K562 (cell line): ENCODE measurements at regions not wholly inside any gene's neighbourhood (a gene's known extent, or its start where the extent isn't known, plus 50 kb on each side); places are given as distances from the start of the nearest gene placed in this dataset.

Experiments
- ATAC-seq: fragments of 200-7000 bp; cut with Tn5 transposase; 3 replicates; pipeline ENCODE4 v1.9.1; 2020; ENCODE audit warnings: moderate library complexity
- BruUV-seq: library from RNA; stranded (reverse); fragments of 400-500 nt; replicated peaks from 2 replicates; lab custom pipeline; 2021; lab: Mats Ljungman, UMichigan
- CTCF ChIA-PET: fragments of 300-600 bp; formaldehyde crosslinking; extraction: SDS; loops from one replicate; lab custom pipeline; 2021; ENCODE audit warnings: low intra/inter-chr PET ratio; lab: Yijun Ruan, JAX
- POLR2A ChIA-PET: fragments of 300-600, 350-650 bp; sonication (Branson Sonifier 250); formaldehyde crosslinking; extraction: SDS; loops from one replicate; lab custom pipeline; 2021; ENCODE audit warnings: antibody characterized with exemption, inconsistent platforms; lab: Yijun Ruan, JAX
- DNase-seq, 4 experiments: peaks; one replicate each; pipeline versions ENCODE4 v3.0.0 to v3.0.0-alpha.2; 2011 to 2018; ENCODE audit warnings: low spot score in 3 of 4, mixed read lengths in 3 of 4; ENCODE audit errors: extremely low read depth in 1 of 4
- FAIRE-seq: peaks from 2 replicates; lab custom pipeline; 2011; peaks lifted over from hg19 to GRCh38; lab: Jason Lieb, UNC
- H2AFZ ChIP-seq: 2 replicates; pipeline ENCODE4 v1.6.0; 2011; ENCODE audit warnings: low read depth, low read length, control low read depth, inconsistent platforms
- H3K27ac ChIP-seq: fragments of 200-600 bp; 3 replicates; pipeline ENCODE4 v1.8.0; 2011; ENCODE audit warnings: low read depth, mild to moderate bottlenecking, control low read depth, inconsistent platforms, low read length, moderate library complexity, mixed read lengths; ENCODE audit errors: extremely low read depth
- H3K27me3 ChIP-seq, 2 experiments: fragments of 300-600 bp in 1 of 2; 2 replicates in 1 of 2; 3 replicates in 1 of 2; pipeline versions ENCODE4 v1.6.0 to v1.8.0; 2011; ENCODE audit warnings: inconsistent platforms in 2 of 2, low read length in 2 of 2, mild to moderate bottlenecking in 1 of 2, mixed read lengths in 1 of 2, moderate library complexity in 1 of 2; ENCODE audit not compliant: control insufficient read depth in 2 of 2, insufficient read depth in 2 of 2
- H3K36me3 ChIP-seq: fragments of 300-600 bp; 3 replicates; pipeline ENCODE4 v1.8.0; 2011; ENCODE audit warnings: mild to moderate bottlenecking, low read length, inconsistent platforms; ENCODE audit not compliant: control insufficient read depth, insufficient read depth
- H3K4me1 ChIP-seq, 2 experiments: fragments of 200-600 bp in 1 of 2; replicated peaks in 1 of 2; 2 replicates in 1 of 2; 3 replicates in 1 of 2; pipeline versions ENCODE4 v1.5.1 to v1.8.0; 2011; ENCODE audit warnings: inconsistent platforms in 2 of 2, low read length in 2 of 2, mild to moderate bottlenecking in 1 of 2, mixed read lengths in 1 of 2, moderate library complexity in 1 of 2; ENCODE audit not compliant: control insufficient read depth in 2 of 2, insufficient read depth in 2 of 2
- H3K4me2 ChIP-seq: 2 replicates; pipeline ENCODE4 v1.6.1; 2011; ENCODE audit warnings: low read length, control low read depth, inconsistent platforms, mixed read lengths; ENCODE audit not compliant: insufficient read depth
- H3K4me3 ChIP-seq: fragments of 200-600 bp; sonication (generic), shearing (Covaris generic); 2 replicates; pipeline ENCODE4 v1.5.1; 2016; ENCODE audit warnings: control low read depth, inconsistent platforms
- H3K79me2 ChIP-seq: fragments of 200-600 bp; 3 replicates; pipeline ENCODE4 v1.8.0; 2011; ENCODE audit warnings: low read length, inconsistent platforms; ENCODE audit not compliant: control insufficient read depth, insufficient read depth
- H3K9ac ChIP-seq, 2 experiments: 2 replicates each; pipeline versions ENCODE4 v1.6.0 to v1.6.1; 2011; ENCODE audit warnings: low read depth in 2 of 2, low read length in 2 of 2, control low read depth in 1 of 2, inconsistent platforms in 1 of 2, mild to moderate bottlenecking in 1 of 2, mixed read lengths in 1 of 2; ENCODE audit not compliant: insufficient read depth in 1 of 2
- H3K9me1 ChIP-seq: one replicate; pipeline ENCODE4 v1.6.0; 2011; ENCODE audit warnings: inconsistent platforms, mild to moderate bottlenecking, low read length, moderate library complexity; ENCODE audit not compliant: control insufficient read depth, insufficient read depth
- H3K9me3 ChIP-seq: replicated peaks from 2 replicates; pipeline ENCODE4 v1.5.1; 2011; ENCODE audit warnings: low read depth, low read length, inconsistent platforms; ENCODE audit not compliant: control insufficient read depth, insufficient read depth
- H4K20me1 ChIP-seq: replicated peaks from 2 replicates; pipeline ENCODE4 v1.6.1; 2011; ENCODE audit warnings: low read length, inconsistent platforms, mixed read lengths; ENCODE audit not compliant: control insufficient read depth, insufficient read depth
- FOXJ2 ChIP-seq: fragments of 200-800 bp; sonication (Bioruptor generic); IDR thresholded peaks from 2 replicates; pipeline ENCODE4 v1.6.1; 2016; ENCODE audit warnings: missing genetic modification characterization, missing compliant biosample characterization
- HIVEP1 ChIP-seq: fragments of 250-450 bp; sonication (Bioruptor Pico); IDR thresholded peaks from 2 replicates; pipeline ENCODE4 v1.4.0; 2020; ENCODE audit warnings: mild to moderate bottlenecking
- NCOA4 ChIP-seq: fragments of 450-650 bp; IDR thresholded peaks from 2 replicates; pipeline ENCODE4 v1.6.1; 2018; ENCODE audit warnings: mild to moderate bottlenecking; ENCODE audit not compliant: partially characterized antibody
- NFXL1 ChIP-seq: fragments of 450-650 bp; formaldehyde crosslinking; IDR thresholded peaks from 2 replicates; pipeline ENCODE4 v1.4.0; 2021; ENCODE audit warnings: mild to moderate bottlenecking
- SIX5 ChIP-seq, 2 experiments: IDR thresholded peaks; 2 replicates each; pipeline ENCODE4 v1.6.1; 2011; ENCODE audit warnings: low read length in 2 of 2, borderline replicate concordance in 1 of 2, low read depth in 1 of 2, mild to moderate bottlenecking in 1 of 2, moderate library complexity in 1 of 2; ENCODE audit not compliant: insufficient read depth in 1 of 2
- STAT5B ChIP-seq: fragments of 250-450 bp; sonication (Bioruptor Pico); IDR thresholded peaks from 2 replicates; pipeline ENCODE4 v1.8.0; 2021; ENCODE audit warnings: mild to moderate bottlenecking, inconsistent platforms
- THAP7 ChIP-seq: fragments of 250-450 bp; sonication (Bioruptor Pico); IDR thresholded peaks from 2 replicates; pipeline ENCODE4 v1.5.0; 2021
- YY1 ChIP-seq, 3 experiments: IDR thresholded peaks; 2 replicates each; pipeline ENCODE4 v1.6.1; 2011; ENCODE audit warnings: low read length in 2 of 3, mild to moderate bottlenecking in 2 of 3, moderate library complexity in 2 of 3, borderline replicate concordance in 1 of 3, control low read depth in 1 of 3, low read depth in 1 of 3; ENCODE audit not compliant: insufficient read depth in 3 of 3, insufficient replicate concordance in 2 of 3, control insufficient read depth in 1 of 3, insufficient read length in 1 of 3; ENCODE audit errors: extremely low read depth in 1 of 3
- ZNF699 ChIP-seq: fragments of 250-450 bp; sonication (Bioruptor Pico); IDR thresholded peaks from 2 replicates; pipeline ENCODE4 v1.8.0; 2021; ENCODE audit warnings: mild to moderate bottlenecking, moderate library complexity; ENCODE audit not compliant: insufficient replicate concordance
- WGBS: fragments of 100-300 bp; shearing (Covaris generic); methylation state at CpG from one replicate; pipeline ENCODE4 v1.1.6; 2016; ENCODE audit warnings: low coverage, mixed read lengths; ENCODE audit not compliant: insufficient coverage; ENCODE audit errors: missing lambda C conversion rate; 5-methylcytosine and 5-hydroxymethylcytosine counted together
- in situ Hi-C: fragments of 300-500 bp; cut with MboI; formaldehyde crosslinking; loops from 4 replicates; pipeline ENCODE4 v1.15.0; 2018; ENCODE audit warnings: inconsistent platforms, mixed read lengths
- intact Hi-C: fragments of 100-400 bp; cut with micrococcal nuclease; formaldehyde crosslinking; loops from 2 replicates; pipeline ENCODE4 v1.14.2; 2022

DNA sequence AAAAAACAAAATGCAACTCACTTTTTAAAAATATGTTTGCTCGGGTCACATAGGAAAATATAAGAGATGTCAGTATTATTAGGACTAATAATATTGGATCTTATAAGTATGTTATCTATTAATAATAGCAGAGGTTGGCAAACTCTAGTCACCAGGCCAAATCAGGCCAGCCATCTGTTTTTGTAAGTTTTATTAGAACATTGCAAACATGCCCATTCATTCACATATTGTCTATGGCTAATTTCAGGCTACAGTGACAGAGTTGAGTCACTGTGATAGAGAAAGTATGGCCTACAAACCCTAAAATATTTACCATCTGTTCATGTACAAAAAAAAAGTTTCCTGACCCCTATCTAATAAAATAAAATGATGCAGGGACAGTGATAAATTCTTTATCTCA lies 97.7 kb upstream of the CDH6 start:
- no peak for ATAC-seq
- 0% methylated on average over 1 of the region's 1 CpG for whole genome bisulfite sequencing

DNA sequence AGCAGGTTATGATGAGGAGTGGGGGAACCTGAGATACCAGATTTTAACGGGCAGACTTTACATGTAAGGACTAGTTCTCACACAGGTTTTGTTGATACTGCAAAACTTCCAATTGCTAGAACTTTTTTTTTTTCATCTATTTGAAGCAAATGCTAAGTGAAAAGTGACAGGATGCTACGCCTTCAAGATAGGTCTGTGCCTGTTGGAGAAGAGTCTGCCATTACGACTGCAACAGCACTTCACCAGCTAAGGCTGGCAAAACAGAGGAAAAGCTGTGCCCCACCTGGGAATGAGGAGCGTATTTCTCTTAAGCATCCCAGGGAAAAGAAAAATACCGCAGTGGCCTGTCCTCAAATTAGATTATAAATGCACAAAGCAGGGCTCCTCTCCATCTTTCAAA lies 102.0 kb upstream of the CDH6 start:
- in situ Hi-C loops, result no loop called here
- WGBS, result 3% methylated on average over 5 of the region's 5 CpGs
- Histone ChIP-seq H3K9me3 (peaks cover 3% of the 10 kb centered on the region), H3K9ac (no peak overlapping the region), H4K20me1 (no peaks in the 10 kb centered on the region), H3K27me3 (no peaks in the 10 kb centered on the region), H3K4me3 (no peak overlapping the region), H3K4me2 (no peak overlapping the region), H3K27ac (no peak overlapping the region), H2AFZ (no peak overlapping the region), H3K9me1 (no peaks in the 10 kb centered on the region), H3K4me1 (no peaks in the 10 kb centered on the region), H3K79me2 (no peaks in the 10 kb centered on the region), H3K36me3 (no peaks in the 10 kb centered on the region)
- ATAC-seq (no peak), FAIRE-seq (no peak), DNase-seq (no peak)
- BruUV-seq, result no TSS peak
- POLR2A ChIA-PET, result no interaction called here
- CTCF ChIA-PET, result no interaction called here
- intact Hi-C loops, result no loop called here
- TF ChIP-seq THAP7 (CRISPR knock-in tag) (no peak), HIVEP1 (CRISPR knock-in tag) (no peak), SIX5 (IDR thresholded peaks at IDR 0.05; ENCODE audit: borderline replicate concordance in 1 of 2, insufficient read depth in 1 of 2, low read depth in 1 of 2, low read length in 2 of 2) (no peak), FOXJ2 (no peak), YY1 (IDR thresholded peaks at IDR 0.05; ENCODE audit: borderline replicate concordance in 1 of 3, control insufficient read depth in 1 of 3, extremely low read depth in 1 of 3, insufficient read depth in 3 of 3, insufficient read length in 1 of 3, insufficient replicate concordance in 2 of 3, low read depth in 1 of 3, low read length in 2 of 3) (no peak)
- TF ChIP-seq, all 486 proteins: peak for 0

More for the DNA sequence above, 97.7 kb upstream of the CDH6 start:
- Histone ChIP-seq H4K20me1 (no peaks in the 10 kb centered on the region), H3K36me3 (no peaks in the 10 kb centered on the region), H3K27me3 (no peaks in the 10 kb centered on the region), H3K4me3 (no peak overlapping the region), H2AFZ (no peak overlapping the region), H3K9ac (no peak overlapping the region), H3K27ac (no peak overlapping the region), H3K4me1 (no peaks in the 10 kb centered on the region), H3K9me1 (no peaks in the 10 kb centered on the region), H3K4me2 (no peak overlapping the region), H3K9me3 (no peaks in the 10 kb centered on the region), H3K79me2 (no peaks in the 10 kb centered on the region)
- no TSS peak for BruUV-seq
- ChIA-PET POLR2A (no interaction called here), CTCF (no interaction called here)
- DNase-seq (no peak), FAIRE-seq (no peak)
- in situ Hi-C loops, result no loop called here
- TF ChIP-seq STAT5B (CRISPR knock-in tag) (no peak), NCOA4 (no peak), ZNF699 (CRISPR knock-in tag) (no peak), NFXL1 (CRISPR knock-in tag) (no peak)
- intact Hi-C loops, result no loop called here
